Retinal pigment epithelial cell (primary cell): ENCODE measurements at regions not wholly inside any gene's neighbourhood (a gene's known extent, or its start where the extent isn't known, plus 50 kb on each side); places are given as distances from the start of the nearest gene placed in this dataset.

Experiments
- DNase-seq: peaks from one replicate; pipeline ENCODE4 v3.0.0-alpha.2; 2010; ENCODE audit warnings: low read depth
- H3K4me3 ChIP-seq: 2 replicates; pipeline ENCODE4 v1.5.1; 2011; ENCODE audit warnings: mild to moderate bottlenecking, low read length, control low read depth, moderate library complexity
- TF ChIP-seq, protein P1 (sequence below): conservative IDR thresholded peaks from 2 replicates; pipeline ENCODE4 v1.5.1; 2011; ENCODE audit warnings: low read depth, low read length, control low read depth, inconsistent platforms

DNA sequence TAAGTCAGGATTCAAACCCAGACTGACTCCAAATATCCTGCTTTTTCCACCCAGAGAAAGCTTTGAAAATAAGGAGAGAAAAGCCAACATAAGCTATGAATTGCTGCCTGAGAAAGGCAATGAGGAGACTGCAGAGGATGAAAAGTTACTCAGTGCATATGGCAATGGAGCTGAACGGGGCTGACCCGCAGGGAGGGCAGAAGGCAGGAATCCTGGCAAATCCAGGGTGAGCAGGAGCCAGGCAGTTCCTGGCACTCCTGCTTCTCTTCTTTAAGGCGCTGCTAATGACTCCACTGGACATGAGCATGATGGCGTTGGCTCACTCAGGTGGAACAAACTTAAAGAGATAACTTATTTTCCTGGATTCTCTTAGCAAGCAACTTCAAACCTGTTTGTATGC, 95.2 kb upstream of the TMCC3 start:
- peak; percentile 48 for DNase-seq
- TF ChIP-seq, protein P1, sequence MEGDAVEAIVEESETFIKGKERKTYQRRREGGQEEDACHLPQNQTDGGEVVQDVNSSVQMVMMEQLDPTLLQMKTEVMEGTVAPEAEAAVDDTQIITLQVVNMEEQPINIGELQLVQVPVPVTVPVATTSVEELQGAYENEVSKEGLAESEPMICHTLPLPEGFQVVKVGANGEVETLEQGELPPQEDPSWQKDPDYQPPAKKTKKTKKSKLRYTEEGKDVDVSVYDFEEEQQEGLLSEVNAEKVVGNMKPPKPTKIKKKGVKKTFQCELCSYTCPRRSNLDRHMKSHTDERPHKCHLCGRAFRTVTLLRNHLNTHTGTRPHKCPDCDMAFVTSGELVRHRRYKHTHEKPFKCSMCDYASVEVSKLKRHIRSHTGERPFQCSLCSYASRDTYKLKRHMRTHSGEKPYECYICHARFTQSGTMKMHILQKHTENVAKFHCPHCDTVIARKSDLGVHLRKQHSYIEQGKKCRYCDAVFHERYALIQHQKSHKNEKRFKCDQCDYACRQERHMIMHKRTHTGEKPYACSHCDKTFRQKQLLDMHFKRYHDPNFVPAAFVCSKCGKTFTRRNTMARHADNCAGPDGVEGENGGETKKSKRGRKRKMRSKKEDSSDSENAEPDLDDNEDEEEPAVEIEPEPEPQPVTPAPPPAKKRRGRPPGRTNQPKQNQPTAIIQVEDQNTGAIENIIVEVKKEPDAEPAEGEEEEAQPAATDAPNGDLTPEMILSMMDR = no peak

GRCh38 chr12:94743174-94743573, 92.8 kb upstream of the TMCC3 start:
- DNase-seq = no peak
- H3K4me3 ChIP-seq = no peak overlapping the region
- TF ChIP-seq, protein P1 = no peak

More for the DNA sequence above, 95.2 kb upstream of the TMCC3 start:
- no peak overlapping the region for H3K4me3 ChIP-seq

GRCh38 chr12:94740601-94741362, 90.4 kb upstream of the TMCC3 start:
- TF ChIP-seq, protein P1 = no peak
- DNase-seq = no peak
- H3K4me3 ChIP-seq = no peak overlapping the region

- no peak for DNase-seq
- H3K4me3 ChIP-seq = no peak overlapping the region
- TF ChIP-seq, protein P1 = no peak
Measured at GRCh38 chr12:94736820-94737219, 86.5 kb upstream of the TMCC3 start.

- no peak for DNase-seq
- TF ChIP-seq, protein P1 = no peak
- no peak overlapping the region for H3K4me3 ChIP-seq
Measured at GRCh38 chr12:94736004-94736403, 85.6 kb upstream of the TMCC3 start.

DNA sequence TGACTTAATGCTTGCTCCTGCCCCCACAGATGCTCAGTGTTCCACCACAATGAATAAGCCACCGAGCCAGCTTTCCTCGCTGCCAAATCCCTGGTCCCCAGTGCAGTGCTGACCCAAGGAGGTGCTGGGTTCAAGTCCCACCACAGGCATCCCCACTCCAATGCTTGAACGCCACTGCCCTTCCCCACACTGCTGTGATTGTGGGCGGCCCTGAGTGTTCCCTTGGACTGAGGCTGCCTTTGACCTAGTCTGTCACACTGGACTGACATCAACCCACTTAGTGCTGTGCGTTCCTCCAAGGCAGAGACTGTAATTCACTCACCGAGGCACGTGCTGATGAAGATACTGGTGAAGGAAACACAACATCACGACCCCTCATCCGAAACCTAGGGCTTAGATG, 83.4 kb upstream of the TMCC3 start:
- H3K4me3 ChIP-seq = no peak overlapping the region
- TF ChIP-seq, protein P1 = no peak
- no peak for DNase-seq

DNA sequence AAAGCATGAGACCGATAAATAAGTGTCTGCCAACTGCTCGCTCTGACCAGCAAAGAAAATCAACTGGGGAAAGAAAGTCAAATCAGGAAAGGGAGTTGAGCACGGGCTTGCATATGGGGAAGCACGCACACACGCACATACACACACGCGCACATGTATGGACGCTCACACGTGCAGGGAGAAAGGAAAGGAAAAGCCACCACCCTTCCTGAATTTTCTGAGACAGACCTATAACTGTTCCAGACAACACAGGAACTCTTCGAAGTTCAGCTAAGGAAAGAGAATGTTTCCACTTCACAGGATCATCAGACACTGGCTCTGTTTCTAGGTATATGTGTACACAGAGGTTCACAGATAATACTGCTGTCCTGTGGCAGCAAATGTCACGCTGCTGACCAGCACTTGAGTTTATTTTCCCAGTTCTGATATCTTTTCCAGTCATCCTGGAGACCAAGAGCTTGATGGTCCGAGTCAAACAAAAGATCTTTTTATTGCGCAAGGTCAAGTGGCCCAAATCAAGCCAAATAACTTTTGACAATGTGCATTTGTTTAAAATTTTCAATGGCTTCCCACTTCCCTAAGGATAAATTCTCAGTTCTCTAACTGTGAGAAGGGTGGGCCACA, 82.1 kb upstream of the TMCC3 start:
- TF ChIP-seq, protein P1 = no peak
- DNase-seq = no peak
- no peak overlapping the region for H3K4me3 ChIP-seq
